HG03139 (cell line): ENCODE measurements at regions not wholly inside any gene's neighbourhood (a gene's known extent, or its start where the extent isn't known, plus 50 kb on each side); places are given as distances from the start of the nearest gene placed in this dataset.

Experiments
- ATAC-seq: cut with Tn5 transposase; IDR thresholded peaks from one replicate; pipeline ENCODE4 v1.9.1; 2021; ENCODE audit not compliant: unreplicated experiment

DNA sequence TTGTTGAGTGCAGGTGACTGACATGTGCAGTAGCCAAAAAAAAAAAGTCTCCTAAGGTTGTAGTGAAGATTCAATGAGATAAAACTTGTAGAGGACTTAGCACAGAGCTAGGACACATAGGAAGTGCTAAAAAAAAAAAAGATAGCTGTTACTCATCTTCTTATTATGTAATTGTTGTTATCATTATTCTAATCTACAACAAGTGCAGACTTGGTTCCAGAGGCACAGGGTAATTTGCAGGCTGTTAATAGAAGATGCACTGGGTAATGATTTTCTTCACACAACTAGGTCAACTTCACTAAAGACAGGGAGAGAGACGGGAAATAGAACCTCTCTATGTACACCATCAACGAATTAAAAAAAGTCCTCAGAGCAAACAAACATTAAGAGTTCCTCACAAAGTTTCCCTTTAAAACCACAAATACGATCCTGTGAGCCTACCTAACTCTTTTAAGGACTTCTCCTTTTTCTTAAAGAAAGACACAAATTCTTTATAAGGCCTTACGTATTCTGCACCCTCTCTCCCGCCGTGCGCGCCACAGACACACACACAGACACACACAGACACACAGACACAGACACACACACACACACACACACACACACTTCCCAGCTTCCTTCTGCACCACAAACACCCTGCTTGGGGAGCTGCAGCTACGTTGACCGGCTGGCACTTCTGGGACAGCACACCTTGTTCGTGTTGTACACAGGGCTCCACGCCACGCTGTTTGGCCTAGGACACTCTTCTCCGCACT lies 49.8 kb upstream of the GADD45A start:
- no peak for ATAC-seq
